HepG2 (cell line): ENCODE measurements at regions not wholly inside any gene's neighbourhood (a gene's known extent, or its start where the extent isn't known, plus 50 kb on each side); places are given as distances from the start of the nearest gene placed in this dataset.

ENCODE experiments used
- POLR2A ChIP-seq, 2 experiments: IDR thresholded peaks; 2 replicates each; pipeline ENCODE4 v1.6.1; 2011; ENCODE audit warnings: low read depth in 2 of 2, low read length in 2 of 2, mild to moderate bottlenecking in 1 of 2, moderate library complexity in 1 of 2; ENCODE audit not compliant: insufficient read depth in 1 of 2
- RAD21 ChIP-seq: fragments of 450-650 bp; formaldehyde crosslinking; IDR thresholded peaks from 2 replicates; pipeline ENCODE4 v1.5.0; 2020; ENCODE audit warnings: mild to moderate bottlenecking
- ZNF24 ChIP-seq: fragments of 450-650 bp; IDR thresholded peaks from 2 replicates; pipeline ENCODE4 v1.6.1; 2017; ENCODE audit warnings: antibody characterized with exemption, mild to moderate bottlenecking
- TF ChIP-seq, protein P1 (sequence below): sonication (generic); formaldehyde crosslinking; IDR thresholded peaks from 2 replicates; pipeline ENCODE4 v1.5.0; 2020; ENCODE audit warnings: mild to moderate bottlenecking, missing genetic modification reagents, moderate library complexity
- TF ChIP-seq, protein P2 (sequence below): sonication (generic); formaldehyde crosslinking; IDR thresholded peaks from 2 replicates; pipeline ENCODE4 v1.4.0; 2020; ENCODE audit warnings: mild to moderate bottlenecking, missing genetic modification reagents

DNA sequence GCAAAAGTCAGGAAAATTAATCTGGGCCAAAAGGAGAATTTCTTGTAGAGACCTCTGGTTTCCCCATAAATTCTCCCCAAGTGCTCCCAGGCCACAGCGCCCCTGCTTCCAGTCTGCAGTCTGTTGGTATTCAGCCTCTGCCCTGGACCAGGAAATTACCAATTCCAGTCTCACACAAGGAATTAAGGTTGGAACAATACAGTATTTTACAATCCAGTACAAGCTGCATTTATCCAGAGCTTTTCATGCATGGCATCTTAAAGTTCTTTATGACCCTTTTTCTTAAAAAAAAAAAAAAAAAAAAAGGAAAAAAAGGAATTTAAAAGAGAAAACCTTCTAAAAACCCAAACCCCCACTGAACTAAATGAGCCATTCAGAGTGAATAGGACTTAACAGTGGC is 139.6 kb upstream of the RANBP3L start:
- TF ChIP-seq ZNF24: no peak
- TF ChIP-seq RAD21 (CRISPR knock-in tag): no peak
- no peak for TF ChIP-seq POLR2A (IDR thresholded peaks at IDR 0.05; ENCODE audit: insufficient read depth in 1 of 2, low read depth in 2 of 2, low read length in 2 of 2)
- TF ChIP-seq, protein P1, sequence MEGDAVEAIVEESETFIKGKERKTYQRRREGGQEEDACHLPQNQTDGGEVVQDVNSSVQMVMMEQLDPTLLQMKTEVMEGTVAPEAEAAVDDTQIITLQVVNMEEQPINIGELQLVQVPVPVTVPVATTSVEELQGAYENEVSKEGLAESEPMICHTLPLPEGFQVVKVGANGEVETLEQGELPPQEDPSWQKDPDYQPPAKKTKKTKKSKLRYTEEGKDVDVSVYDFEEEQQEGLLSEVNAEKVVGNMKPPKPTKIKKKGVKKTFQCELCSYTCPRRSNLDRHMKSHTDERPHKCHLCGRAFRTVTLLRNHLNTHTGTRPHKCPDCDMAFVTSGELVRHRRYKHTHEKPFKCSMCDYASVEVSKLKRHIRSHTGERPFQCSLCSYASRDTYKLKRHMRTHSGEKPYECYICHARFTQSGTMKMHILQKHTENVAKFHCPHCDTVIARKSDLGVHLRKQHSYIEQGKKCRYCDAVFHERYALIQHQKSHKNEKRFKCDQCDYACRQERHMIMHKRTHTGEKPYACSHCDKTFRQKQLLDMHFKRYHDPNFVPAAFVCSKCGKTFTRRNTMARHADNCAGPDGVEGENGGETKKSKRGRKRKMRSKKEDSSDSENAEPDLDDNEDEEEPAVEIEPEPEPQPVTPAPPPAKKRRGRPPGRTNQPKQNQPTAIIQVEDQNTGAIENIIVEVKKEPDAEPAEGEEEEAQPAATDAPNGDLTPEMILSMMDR (CRISPR knock-in tag): no peak
- TF ChIP-seq, protein P2, sequence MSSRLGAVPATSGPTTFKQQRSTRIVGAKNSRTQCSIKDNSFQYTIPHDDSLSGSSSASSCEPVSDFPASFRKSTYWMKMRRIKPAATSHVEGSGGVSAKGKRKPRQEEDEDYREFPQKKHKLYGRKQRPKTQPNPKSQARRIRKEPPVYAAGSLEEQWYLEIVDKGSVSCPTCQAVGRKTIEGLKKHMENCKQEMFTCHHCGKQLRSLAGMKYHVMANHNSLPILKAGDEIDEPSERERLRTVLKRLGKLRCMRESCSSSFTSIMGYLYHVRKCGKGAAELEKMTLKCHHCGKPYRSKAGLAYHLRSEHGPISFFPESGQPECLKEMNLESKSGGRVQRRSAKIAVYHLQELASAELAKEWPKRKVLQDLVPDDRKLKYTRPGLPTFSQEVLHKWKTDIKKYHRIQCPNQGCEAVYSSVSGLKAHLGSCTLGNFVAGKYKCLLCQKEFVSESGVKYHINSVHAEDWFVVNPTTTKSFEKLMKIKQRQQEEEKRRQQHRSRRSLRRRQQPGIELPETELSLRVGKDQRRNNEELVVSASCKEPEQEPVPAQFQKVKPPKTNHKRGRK (CRISPR knock-in tag): no peak
